Retinal pigment epithelial cell (primary cell): ENCODE measurements at regions not wholly inside any gene's neighbourhood (a gene's known extent, or its start where the extent isn't known, plus 50 kb on each side); places are given as distances from the start of the nearest gene placed in this dataset.

Experiments used
- DNase-seq: peaks from one replicate; pipeline ENCODE4 v3.0.0-alpha.2; 2010; ENCODE audit warnings: low read depth
- H3K4me3 ChIP-seq: 2 replicates; pipeline ENCODE4 v1.5.1; 2011; ENCODE audit warnings: mild to moderate bottlenecking, low read length, control low read depth, moderate library complexity
- TF ChIP-seq, protein P1 (sequence below): conservative IDR thresholded peaks from 2 replicates; pipeline ENCODE4 v1.5.1; 2011; ENCODE audit warnings: low read depth, low read length, control low read depth, inconsistent platforms

- TF ChIP-seq, protein P1, sequence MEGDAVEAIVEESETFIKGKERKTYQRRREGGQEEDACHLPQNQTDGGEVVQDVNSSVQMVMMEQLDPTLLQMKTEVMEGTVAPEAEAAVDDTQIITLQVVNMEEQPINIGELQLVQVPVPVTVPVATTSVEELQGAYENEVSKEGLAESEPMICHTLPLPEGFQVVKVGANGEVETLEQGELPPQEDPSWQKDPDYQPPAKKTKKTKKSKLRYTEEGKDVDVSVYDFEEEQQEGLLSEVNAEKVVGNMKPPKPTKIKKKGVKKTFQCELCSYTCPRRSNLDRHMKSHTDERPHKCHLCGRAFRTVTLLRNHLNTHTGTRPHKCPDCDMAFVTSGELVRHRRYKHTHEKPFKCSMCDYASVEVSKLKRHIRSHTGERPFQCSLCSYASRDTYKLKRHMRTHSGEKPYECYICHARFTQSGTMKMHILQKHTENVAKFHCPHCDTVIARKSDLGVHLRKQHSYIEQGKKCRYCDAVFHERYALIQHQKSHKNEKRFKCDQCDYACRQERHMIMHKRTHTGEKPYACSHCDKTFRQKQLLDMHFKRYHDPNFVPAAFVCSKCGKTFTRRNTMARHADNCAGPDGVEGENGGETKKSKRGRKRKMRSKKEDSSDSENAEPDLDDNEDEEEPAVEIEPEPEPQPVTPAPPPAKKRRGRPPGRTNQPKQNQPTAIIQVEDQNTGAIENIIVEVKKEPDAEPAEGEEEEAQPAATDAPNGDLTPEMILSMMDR: no peak
- DNase-seq: no peak
- no peak overlapping the region for H3K4me3 ChIP-seq
Measured at GRCh38 chr1:239958063-239958462, 133.6 kb upstream of the FMN2 start.

DNA sequence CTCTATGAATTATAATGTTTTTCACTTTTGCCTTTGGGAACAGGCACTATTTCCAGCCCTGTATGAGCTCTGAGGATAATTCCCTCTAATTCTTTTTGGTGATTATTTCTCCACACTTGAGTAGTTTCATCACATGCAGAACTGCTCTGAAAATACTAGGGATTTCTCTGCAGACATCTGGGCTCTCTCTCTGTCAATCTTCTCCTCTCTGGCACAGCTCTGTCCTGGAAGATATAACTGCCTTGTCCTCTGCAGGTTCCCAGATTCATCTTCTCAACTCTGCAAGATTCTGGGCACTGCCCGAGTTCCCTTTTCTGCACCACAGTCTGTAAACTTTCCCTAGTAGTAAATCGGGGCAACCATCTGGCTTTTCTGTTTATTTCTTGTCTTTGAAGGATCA, 131.3 kb upstream of the FMN2 start:
- no peak overlapping the region for H3K4me3 ChIP-seq
- TF ChIP-seq, protein P1: no peak
- no peak for DNase-seq

DNA sequence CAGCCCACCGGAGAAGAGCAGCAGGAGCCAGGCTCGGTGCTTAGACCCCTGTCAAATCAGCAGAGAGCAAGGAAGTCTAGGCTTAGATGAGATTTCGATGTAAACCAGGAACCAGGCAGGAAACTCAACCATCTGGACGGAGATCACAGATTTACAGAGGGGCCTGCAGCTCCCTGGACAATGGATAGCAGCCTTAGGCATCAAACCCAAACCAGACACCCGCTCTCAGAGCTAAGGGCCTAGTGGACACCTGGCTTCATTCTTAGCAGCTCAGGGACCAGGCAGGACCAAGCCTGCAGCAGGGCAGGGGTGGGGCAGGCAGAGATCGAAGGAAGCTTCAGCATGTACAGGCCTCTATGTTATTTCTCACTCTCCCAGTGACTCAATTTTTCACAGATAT, 127.8 kb upstream of the FMN2 start:
- no peak for DNase-seq
- H3K4me3 ChIP-seq: no peak overlapping the region
- TF ChIP-seq, protein P1: no peak

DNA sequence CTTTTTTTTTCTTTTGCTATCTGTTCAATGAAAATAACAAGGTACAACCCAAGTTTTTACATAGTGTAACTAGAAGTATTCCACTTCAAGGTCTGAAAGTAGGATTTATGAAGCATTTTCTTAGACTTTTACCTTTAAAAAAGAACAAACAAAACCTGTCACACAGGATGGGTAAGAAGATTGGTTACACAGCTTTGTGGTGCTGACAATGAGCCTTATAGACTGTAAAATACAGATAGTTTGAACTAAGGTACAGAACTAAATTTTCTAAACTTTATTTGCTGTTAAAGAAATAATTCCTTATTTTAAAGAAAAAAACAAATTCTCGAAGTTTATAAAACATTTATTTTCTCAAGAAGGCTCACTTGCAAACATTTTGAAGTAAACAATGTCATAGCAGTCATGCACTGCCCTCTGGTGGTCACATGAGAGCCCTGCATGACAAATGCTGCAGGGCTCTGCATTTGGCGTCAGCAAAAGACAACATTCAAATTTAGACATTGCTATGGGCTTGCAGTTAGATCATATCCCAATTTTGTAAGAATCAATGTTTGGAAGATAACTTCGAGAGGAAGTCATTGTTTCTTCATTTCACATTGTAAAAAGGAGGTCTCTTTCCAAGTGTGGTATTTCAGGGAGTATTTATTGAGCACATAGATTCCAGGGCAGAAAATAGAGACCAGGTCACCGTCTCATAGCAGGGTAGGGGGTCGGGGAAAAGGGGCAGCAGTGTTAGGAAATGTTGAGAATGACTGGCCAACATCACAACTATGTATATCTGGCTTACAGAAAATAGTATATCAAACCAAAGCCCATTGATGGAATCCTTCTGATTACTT, 115.3 kb upstream of the FMN2 start:
- H3K4me3 ChIP-seq: no peak overlapping the region
- TF ChIP-seq, protein P1: peak; percentile 99
- no peak for DNase-seq

GRCh38 chr1:239977416-239977815, 114.3 kb upstream of the FMN2 start:
- DNase-seq: no peak
- TF ChIP-seq, protein P1: no peak
- H3K4me3 ChIP-seq: no peak overlapping the region

GRCh38 chr1:239979456-239979855, 112.2 kb upstream of the FMN2 start:
- TF ChIP-seq, protein P1: no peak

GRCh38 chr1:239982762-239983161, 108.9 kb upstream of the FMN2 start:
- no peak for DNase-seq
- TF ChIP-seq, protein P1: no peak
- no peak overlapping the region for H3K4me3 ChIP-seq

More at GRCh38 chr1:239979456-239979855, 112.2 kb upstream of the FMN2 start:
- no peak for DNase-seq
- H3K4me3 ChIP-seq: no peak overlapping the region
